ENCODE measurements at regions not wholly inside any gene's neighbourhood (a gene's known extent, or its start where the extent isn't known, plus 50 kb on each side); places are given as distances from the start of the nearest gene placed in this dataset.

- TF ChIP-seq EZH2 (IDR thresholded peaks at IDR 0.05; ENCODE audit: borderline replicate concordance, low read depth, low read length, poor library complexity, severe bottlenecking) (no peak), CTCF (conservative IDR thresholded peaks at IDR 0.05; ENCODE audit: low read depth, low read length) (no peak)
Observed at GRCh38 chr6:138563231-138563630, 63.9 kb upstream of the NHSL1 start.

All from A673 (cell line).